ENCODE measurements at regions not wholly inside any gene's neighbourhood (a gene's known extent, or its start where the extent isn't known, plus 50 kb on each side); places are given as distances from the start of the nearest gene placed in this dataset.

DNA sequence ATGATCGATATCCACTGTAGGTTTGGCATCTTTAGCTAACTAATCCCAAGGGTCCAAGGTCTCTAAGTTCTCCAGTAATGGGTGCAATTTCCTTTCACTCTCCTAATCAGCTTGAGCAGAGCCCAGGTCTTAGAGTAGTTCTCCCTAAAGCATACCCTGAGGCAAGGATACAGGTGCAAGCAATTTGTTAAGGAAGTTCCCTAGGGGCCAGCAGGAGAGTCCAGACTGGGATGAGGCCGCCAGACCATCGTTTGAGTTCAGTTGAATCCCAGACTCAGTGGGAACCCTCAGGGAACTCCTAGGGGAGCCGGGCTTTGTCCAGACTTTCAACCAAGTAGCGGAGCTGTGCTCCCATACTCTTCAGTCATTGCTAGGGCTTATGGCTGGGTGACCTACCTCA lies 835.4 kb upstream of the CDH2 start:
- DNase-seq = no peak

DNA sequence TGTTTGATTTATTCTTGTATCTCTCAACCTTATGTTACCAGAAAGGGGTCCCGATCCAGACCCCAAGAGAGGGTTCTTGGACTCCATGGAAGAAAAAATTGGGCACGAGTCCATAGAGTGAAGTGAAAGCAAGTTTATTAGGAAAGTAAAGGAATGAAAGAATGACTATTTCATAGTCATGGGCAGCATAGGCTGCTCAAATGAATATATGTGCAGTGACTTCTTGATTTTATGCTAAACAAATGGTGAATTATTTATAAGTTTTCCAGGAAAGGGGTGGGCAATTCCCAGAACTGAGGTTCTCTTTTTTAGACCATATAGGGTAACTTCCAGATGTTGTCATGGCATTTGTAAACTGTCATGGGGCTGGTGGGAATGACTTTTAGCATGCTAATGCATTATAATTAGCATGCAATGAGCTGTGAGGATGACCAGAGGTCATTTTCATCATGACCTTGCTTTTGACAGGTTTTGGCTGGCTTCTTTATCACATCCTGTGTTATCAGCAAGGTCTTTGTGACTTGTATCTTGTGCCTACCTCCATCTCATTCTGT lies 832.4 kb upstream of the CDH2 start:
- no peak for DNase-seq

DNA sequence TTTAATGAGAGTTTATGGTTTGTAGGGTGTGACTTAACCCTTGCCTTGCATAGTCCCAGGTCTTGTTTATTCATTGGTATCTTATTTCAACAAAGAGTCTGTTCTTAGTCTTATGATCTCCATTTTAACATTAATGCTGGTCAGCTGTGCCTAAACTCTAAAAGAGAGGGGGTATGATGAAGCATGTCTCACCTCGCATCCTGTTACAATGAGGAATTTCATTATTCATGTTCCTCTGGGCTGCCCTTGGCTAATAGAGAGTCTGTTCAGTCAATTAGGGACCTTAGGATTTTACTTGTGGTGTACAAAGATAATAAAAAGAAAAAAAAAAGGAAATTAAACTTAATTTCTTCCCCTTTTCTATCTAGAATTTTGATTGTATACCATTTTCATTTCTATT lies 831.9 kb upstream of the CDH2 start:
- no peak for DNase-seq

DNA sequence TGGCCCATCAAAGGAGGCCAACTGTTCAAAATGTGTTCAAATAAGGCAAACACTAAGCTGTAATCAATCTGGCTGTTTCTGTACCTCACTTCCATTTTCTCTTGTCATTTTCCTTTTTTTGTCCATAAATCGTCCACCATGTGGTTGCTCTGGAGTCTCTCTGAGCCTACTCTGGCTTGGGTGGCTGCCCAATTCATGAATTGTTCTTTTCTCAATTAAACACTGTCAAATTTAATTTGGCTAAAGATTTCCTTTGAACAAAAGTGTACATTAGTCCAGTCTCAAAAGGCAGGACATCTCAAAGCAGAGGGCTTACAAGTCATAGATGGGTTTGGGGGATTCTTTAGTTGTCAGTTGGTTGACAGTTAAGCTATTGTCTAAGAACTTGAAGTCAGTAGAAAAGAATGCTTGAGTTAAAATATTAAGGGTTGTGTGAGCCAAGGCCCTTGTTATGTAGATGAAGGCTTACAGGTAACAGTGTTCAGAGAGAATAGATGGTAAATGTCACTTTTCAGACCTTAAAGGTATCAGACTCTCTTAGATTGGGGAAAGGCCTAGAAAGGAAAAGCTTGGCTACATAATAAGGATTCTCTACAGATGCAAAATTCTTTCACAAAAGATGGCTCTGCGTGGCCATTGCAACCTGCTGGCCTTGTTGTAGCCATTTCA lies 831.2 kb upstream of the CDH2 start:
- DNase-seq = no peak

DNA sequence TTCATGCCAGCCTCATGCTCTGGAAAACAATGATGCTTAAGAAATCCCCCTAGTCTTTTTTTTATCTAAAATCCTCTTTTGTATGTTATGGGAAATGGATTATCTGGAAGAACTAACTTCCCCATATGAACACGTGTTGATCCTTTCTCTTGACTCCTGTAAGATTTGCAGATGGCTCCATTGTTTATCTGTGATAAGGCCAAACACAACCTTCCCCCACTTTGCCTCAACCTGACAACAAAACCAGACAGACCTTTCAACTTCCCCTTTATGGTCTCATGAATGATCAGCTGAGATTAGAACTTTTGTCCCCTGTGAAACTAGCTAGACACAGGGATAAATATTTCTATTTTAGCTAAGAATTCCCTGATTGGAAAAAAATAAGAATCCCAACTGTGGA lies 828.0 kb upstream of the CDH2 start:
- no peak for DNase-seq

DNA sequence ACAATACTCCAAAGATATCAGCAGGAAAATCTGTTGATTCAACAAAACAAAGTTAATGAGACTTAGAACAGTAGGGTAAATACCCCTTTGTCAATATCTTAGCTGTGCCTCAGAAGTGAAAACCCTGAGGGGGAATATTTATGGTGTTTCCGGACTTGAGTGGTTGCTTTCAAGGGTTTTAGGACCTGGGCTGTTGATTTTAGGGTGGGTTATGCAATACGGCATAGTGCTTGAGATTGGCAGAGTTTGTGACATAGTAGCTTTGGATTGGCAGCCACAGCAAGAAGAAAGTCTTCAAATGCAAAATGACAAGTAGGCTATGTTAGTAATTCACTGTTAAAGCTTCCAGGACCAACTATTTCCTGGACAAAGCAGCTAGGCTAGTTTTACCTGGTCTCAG lies 826.3 kb upstream of the CDH2 start:
- DNase-seq = no peak

DNA sequence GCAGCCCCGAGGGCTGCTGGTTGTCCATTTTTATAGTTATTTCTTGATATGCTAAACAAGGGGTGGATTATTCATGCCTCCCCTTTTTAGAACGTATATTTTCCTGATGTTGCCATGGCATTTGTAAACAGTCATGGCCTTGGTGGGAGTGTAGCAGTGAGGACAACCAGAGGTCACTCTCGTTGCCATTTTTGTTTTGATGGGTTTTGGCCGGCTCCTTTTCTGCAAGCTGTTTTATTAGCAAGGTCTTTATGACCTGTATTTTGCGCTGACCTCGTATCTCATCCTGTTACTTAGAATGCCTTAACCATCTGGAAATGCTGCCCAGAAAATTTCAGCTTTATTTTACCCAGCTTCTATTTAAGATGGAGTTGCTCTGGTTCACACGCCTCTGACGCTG lies 825.8 kb upstream of the CDH2 start:
- no peak for DNase-seq

DNA sequence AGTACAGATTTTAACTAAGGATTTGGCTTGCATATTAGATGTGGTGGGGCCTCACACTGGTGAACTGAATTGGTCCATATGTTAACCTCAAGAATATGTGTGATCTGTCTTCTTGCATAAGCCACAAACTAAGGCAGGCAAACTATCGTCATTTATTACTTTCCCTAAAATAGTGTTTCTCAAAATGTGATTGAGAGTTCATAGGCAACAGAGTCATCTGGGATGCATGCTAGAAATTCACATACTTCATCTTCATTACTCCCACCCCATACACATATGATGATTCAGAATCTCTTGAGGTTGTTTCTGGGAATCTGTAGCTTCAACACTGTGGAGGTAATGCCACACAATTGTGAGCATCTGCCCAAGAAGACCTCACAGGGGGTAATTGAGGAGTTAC lies 822.8 kb upstream of the CDH2 start:
- no peak for DNase-seq

DNA sequence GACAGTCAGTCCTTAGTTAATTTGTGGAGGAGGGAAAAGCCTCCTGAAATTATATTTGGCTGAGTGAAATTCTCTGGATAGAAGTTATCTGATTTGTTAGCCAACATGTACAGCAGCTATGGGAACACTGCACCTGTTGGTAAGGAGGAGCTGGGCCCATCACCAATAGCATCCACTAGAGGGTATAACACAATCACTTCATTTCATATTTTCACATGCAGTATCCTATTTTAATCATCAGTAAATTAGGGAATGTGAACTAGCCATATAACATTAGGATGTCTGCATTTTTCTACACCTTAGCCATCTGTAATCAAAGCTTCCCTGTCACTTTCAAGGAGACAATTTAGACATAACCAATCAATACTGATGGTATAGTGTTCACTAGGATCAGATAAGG lies 818.4 kb upstream of the CDH2 start:
- DNase-seq = no peak

DNA sequence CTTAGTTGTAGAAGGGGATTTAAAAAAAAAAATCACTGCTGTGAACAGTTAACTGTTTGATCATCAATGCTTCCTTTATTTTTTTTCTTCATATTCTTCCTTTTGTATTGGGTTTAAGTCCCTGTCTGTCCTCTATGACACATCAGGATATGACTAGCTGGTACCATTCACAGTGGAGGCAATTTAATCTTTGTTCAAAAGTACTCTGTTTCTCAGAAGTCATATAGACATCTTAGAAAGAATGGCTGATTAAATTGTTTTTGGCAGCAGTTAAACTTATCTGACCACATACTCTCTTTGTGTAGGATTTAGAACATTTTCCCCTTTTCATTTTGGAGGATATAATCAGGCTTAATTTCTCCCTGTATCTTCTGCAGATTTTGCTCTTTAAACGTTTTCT lies 807.8 kb upstream of the CDH2 start:
- no peak for DNase-seq

DNA sequence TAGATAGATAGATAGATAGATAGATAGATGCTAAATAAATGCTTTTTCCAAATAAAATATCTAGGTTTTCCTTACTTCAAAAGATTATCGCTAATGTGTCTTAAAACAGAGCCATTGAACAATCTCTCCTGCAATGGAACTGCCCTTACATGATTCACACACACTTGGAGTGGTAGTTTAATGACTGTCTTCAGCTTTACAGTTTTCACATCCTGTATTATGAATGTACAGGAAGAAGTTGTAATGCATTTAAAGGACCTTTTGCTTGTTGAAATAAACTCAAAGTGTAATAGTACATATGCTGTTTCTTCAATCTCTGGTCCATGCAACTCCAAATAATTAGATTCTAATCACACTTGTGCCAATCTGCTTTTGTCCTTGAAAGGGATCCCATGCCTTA lies 797.6 kb upstream of the CDH2 start:
- DNase-seq = no peak

DNA sequence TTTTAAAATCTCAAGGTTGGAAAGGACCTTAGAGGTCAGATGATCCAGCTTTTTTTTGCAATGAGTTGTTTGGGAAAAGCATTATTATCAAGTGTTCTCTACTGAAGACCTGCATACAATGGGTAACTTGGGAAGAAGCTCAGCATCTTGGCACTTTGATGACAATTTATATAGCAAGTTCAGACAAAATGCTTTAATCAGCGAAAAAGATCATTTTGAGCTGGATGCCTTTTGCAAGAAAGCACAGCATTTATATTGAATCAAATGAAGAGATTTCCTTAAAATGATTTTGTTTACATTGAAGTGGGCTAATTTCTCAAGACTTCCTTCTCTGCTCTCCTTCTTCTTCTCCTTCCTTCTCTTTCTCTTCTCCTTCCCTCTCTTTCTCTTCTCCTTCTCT lies 796.4 kb upstream of the CDH2 start:
- DNase-seq = no peak

DNA sequence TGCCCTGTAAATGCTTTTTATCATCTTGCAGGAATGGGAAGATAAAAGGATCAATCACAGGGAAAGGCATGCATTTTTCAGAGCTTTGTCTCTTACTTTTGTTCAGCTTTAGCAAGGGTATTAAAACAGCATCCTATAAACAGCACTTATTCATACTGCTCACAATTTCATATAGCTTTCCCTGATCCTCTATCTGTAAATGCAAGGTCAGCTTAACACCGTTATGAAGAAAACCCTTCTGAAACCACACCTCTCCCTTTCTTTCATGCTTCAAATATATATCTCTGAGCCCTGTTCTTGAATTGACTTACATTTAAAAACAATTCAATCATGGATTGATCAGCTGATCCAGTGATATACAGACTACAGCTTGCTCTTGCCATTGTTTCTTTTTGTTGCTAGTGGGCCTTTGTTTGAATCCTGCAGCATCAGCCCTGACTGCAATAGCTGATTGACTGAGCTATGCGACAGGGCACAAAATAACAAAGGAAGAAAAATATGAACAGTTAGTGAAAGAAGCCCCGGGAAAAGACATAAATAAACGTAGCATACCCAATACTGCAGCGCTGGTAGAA lies 795.5 kb upstream of the CDH2 start:
- no peak for DNase-seq

DNA sequence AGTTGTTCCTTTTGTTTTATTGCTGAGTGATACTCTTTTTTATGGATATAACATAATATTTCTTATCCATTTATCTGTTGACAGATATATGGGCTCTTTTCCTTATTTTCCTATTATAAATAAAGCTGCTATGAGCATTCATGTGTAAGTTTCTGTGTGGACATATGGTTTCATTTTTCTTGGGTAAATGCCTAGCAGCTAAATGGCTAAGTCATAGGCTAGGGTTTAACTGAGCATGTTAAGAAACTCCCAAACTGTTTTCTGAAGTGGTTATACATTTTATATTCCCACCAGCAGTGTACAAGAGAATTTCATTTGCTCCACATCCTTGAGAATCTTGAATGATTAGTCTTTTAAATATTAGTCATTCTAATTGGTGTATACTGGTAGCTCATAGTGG lies 786.6 kb upstream of the CDH2 start:
- DNase-seq = no peak

DNA sequence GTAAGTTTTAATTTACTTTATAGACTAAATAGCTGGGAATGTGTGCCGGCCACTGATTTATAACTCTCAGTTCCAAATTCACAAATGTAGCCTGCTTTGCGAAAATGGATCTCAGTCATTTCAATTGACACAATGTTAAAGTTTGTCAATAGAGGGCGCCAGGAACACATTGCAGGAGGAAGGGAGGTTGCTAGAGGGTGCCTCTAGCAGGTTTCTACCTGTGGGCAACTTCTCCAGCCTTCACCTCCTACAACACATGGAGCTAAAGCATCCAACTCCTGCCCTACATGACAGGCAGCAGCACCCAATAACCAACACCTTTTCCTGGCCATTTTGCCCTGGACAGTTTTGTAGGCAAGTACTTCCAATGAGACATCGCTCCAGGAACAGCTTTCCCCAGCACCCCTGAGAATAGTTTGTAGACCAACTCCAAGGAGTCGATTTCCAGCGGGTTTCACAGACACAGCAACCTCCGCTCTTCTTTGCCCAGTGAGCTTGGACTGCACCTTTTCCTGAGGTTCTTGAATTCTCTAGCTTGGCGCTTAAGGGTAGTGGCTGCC lies 784.8 kb upstream of the CDH2 start:
- no peak for DNase-seq

DNA sequence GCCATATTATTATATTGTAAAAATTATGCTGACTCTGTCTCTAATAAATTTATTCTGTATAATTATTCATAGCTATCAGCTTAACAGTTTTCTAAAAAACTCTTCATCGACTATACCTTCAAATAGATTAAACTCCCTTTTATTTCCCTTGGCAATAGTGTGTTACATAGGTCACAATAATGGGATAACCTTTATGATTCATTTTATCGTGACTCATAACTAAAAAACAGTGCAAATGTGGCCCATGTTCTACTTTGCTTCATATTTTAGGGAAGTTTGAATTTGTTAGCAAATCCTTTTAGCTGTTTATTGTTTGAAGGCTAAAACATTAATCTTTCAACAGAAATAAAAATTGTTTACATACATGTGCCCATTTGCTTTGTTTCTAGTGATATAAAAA lies 783.2 kb upstream of the CDH2 start:
- no peak for DNase-seq

DNA sequence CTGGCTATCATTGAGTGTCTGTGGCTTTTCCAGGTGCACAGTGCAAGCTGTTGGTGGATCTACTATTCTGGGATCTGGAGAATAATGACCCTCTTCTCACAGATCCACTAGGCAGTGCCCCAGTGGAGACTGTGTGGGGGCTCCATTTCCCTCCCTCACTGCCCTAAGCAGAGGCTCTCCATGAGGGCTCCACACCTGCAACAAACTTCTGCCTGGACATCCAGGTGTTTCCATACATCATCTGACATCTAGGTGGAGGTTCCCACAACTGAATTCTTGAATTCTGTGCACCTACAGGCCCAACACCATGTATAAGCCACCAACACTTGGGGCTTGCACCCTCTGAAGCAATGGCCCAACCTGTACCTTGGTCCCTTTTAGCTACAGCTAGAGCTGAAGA lies 775.4 kb upstream of the CDH2 start:
- DNase-seq = no peak

DNA sequence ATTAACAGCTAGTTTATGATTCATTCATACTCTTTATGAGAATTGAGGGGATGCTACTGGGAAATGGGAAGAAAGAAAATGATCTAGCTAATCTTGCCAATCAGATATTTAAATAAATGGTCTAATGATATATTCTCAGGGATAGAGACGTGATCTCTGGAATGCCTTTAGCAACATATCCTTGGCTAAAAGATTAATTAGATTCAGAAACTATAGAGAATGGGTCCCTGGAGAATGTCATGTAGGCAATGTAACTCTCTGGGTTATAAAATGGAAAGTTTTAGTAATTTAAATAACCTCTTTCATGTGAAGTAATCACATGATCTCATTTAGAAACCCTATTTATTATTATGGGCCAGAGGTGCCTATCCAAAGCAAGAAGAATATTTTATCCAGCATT lies 771.0 kb upstream of the CDH2 start:
- DNase-seq = no peak

DNA sequence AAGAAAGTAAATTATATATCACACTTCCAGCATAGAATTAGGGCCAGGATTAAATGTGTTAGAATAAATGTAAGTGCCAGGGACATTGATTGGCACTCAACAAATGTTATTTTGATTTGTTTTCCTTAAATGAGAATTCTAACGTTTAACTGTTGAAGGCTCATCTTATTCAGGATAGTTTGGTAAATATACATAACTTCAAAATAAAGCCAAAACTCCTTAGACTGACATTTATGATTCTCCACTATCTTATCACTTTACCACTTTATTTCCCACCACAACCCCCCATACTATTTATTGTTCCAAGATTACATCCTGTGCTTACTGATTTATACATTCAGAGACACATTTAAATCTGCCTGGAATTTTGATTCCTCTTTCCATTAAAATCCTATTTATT lies 769.5 kb upstream of the CDH2 start:
- no peak for DNase-seq

DNA sequence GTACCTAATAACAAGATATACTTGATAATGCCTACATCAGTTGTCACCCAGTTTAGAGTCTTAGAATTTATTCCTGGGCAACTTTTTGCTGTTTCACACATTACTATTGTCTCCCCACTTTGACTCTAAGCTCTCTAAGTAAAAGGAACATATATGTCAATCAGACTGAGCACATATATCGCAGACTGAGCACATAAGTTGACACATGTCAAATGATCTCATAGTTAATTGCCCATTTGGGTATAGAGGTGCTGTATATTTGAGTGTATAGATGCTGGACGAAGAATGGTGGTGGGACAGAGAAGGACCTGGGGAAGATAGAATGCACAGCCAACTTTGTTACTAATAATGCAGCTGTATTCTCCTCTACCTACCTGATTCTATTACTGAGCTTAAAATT lies 746.0 kb upstream of the CDH2 start:
- no peak for DNase-seq

DNA sequence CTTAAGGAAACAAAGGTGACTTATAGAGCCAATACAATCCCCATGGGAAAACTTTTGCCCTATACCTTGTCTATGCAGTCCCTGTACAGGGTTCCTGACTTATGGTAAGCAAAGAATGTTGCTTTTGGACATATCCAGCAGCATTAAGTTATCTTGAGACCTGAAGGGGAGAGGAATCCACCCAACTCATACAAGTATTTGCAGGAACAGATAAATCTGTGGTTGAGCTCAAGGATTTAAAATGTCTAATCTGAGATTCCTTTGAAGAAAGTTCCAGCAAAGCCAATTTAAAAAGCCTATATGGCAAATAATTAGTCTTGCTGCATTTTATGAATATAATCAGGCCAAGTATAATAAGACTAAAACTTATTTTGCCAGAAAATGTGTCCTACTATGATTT lies 739.5 kb upstream of the CDH2 start:
- no peak for DNase-seq

DNA sequence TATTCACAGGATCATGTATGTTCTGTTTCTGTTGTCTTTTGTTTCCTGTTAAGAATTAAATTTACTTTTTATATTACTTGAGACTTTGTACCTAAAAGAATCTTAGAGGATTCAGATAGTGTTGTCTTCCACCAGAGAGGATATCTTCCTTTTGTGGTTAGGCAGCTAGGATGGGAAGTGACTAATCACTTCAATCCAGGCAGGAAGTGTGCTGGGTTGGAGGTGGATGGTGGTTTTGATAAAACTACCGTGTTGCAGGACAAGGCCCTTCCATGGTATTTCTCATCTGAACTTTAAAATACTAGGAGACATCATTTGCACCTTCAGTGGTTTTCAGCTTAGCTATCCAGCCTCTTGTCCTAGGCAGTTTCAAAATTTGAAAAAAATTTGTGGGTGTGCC lies 728.6 kb upstream of the CDH2 start:
- no peak for DNase-seq

DNA sequence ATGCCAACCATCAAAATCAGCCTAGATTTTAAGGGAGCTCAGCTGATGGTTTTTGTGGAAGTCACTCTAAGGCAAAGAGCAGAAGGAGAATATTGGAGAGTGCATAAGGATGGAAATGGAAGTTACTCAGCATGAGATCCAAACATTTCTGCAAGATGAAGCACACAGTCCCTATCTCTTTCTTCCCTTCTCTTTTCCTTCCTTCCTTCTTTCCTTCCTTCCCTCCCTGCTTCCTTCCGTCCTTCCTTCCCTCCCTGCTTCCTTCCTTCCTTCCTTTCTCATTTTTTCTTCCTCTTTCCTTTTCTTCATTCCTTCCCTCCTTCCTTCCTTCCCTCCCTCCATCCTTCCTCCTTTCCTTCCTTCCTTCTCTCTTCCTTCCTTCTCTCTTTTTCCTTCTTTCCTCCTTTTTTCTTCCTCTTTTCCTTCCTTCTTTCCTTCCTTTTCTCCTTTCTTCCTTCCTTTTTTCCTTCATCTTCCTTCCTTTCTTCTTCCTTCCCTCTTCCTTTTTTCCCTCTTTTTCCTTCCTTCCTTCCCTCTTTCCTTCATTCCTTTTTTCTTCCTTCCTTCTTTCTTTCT lies 727.9 kb upstream of the CDH2 start:
- DNase-seq = no peak

DNA sequence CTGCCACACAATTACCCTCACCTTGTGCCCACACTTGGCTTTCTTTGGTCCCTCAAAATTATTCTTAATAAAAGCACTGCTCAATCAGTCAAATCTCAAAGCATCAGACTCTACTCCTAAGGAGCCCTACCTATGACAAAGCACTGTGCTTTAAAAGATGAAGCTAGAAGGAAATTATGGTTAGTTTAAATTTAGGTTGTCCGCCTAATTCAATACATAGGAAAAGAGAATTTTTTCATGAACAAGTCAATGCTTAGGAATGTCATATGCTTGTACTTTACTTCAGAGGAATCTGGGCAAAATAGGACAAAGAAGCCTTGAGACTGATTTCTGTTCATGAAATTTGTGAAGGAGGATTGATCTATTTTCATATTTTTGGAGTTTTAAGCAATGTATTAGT lies 726.4 kb upstream of the CDH2 start:
- no peak for DNase-seq

DNA sequence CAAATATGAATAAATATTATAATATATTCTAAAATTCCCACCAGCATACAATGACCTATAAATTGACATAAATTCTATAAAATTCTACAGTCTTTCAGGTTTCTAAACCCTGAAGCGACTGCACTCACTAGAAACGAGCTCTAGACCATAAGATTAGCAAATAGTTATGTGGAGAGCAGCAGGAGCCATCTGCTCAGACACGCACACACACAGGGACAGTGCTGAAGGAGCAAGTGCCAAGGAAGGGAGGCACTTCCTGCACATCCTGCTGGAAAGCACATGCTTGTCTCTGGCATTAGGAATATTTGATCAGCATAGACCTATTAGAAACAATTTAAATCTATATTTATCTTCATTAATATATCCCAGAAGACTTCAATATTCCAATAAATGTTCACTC lies 713.9 kb upstream of the CDH2 start:
- no peak for DNase-seq

Measured in activated gamma-delta T cell treated with Interleukin-2 at 50 U/mL for 16 hours (primary cell).